Urothelium cell line (cell line): ENCODE measurements at regions not wholly inside any gene's neighbourhood (a gene's known extent, or its start where the extent isn't known, plus 50 kb on each side); places are given as distances from the start of the nearest gene placed in this dataset.

Experiments
- DNase-seq: peaks from one replicate; pipeline ENCODE4 v3.0.0; 2011; ENCODE audit warnings: low spot score, mixed read lengths
- FAIRE-seq: peaks from 2 replicates; lab custom pipeline; 2011; peaks lifted over from hg19 to GRCh38; lab: Jason Lieb, UNC

DNA sequence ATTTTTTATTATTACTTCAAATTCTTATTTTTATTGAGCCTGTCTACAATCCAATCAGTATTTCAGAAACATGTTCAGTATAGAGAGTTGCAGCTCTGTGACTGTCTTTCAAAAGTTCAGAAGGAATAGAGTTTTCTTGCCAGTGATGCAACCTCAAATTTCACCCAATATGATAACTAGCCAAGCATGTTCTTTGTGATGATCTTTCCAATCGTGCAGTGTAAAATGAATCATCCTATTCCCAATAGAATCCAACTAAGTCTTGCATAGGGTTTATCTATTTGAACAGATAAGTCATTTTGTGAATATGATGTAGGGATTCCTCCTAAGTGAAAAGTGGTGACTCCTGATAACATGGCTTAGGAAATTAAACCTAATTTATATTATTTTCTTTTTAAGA is 937.8 kb downstream of the KCNJ2 start:
- DNase-seq (no peak), FAIRE-seq (peak; percentile 62)

DNA sequence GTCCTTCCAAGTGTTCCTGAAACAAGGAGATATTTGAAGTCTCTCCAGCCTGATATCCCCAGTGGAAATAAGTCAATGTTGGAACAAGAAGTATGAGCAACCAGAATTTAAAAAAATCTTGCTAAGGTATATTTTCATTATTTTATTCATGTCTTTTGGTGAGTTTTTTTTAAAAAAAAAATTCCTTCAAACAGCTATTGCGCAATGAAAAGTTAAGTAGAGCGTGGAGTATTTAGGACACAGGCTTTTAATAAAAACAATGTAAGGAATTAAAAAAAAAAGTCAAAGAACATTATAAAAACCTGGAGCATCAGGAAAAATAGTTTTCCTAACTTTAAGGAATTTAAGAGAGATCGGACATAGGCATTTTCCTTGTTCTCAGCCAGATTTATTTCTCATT is 940.4 kb downstream of the KCNJ2 start:
- FAIRE-seq, result no peak
- no peak for DNase-seq

DNA sequence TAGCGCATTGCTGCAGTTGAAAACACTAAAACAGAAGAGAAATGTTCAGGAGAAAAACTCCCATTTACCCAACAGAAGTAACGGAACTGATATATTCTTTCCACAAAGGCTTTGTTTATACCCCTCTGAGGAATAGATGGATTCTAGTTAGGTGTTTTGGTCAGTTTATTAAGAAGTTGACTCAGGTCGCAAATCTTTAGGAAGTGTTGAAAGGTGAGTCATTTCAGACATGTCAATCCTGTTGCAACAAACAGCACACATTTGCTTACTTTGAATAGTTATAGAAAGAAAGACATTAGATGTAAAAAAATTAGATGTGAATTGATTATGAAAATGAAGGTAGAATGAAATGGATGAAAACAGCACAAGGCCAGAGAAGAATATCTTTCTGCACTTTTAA is 941.0 kb downstream of the KCNJ2 start:
- DNase-seq, result peak; percentile 40
- peak; percentile 9 for FAIRE-seq

DNA sequence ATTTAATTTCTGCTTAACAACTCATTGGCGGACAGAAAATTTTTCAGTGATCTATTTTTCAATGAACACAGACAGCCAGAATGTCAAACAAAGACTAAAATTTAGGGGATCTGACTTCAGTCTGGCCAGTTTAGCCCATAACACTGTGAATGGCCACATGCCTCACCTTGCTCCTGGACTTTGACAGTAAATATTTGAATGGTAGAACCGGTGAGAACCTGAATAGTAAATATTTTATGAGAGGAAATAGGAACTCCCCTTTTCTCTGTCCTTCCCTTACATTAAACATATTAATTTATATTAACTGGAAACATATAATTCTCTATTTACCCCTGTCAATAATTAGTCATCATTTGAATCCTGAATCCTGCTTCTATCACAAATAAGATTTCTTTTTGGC is 942.1 kb downstream of the KCNJ2 start:
- DNase-seq, result no peak
- FAIRE-seq, result no peak

DNA sequence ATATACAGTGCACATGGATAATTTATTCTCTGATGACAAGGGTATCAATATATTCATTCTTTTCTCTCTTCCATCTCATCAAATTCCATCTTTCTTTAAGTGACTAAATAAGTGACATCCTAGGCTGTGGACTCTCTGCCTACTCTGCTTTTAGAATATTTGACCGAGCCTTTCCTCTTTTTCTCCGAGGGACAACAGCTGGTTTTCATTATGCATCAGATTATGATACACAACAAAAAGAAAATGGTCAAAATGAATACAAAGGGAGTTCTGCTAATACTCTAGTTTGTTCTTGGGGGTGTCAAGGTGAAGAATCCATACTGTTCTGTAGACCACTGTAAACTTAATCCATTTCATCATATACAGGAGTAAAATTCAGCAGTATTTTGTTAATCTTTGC is 942.6 kb downstream of the KCNJ2 start:
- FAIRE-seq, result no peak
- DNase-seq, result no peak

DNA sequence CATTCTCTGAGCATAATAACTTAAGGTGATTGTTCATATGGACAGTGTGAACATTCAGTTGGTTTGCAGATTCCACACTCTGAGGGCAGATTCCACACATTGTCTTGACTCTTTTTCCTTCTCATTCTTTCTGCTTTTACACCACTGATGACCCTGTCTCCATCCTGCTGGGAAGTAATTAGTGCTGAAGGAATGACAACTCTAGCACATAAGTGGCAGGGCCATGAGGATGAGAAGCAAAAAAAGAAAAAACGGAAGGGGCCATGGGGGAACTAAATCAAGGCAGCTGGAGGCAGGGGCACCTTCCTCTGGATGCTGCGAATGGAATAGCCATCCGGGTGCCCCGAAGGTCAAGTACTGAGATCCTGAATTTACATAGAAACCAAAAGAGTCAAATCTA is 944.0 kb downstream of the KCNJ2 start:
- DNase-seq (no peak), FAIRE-seq (peak; percentile 74)

DNA sequence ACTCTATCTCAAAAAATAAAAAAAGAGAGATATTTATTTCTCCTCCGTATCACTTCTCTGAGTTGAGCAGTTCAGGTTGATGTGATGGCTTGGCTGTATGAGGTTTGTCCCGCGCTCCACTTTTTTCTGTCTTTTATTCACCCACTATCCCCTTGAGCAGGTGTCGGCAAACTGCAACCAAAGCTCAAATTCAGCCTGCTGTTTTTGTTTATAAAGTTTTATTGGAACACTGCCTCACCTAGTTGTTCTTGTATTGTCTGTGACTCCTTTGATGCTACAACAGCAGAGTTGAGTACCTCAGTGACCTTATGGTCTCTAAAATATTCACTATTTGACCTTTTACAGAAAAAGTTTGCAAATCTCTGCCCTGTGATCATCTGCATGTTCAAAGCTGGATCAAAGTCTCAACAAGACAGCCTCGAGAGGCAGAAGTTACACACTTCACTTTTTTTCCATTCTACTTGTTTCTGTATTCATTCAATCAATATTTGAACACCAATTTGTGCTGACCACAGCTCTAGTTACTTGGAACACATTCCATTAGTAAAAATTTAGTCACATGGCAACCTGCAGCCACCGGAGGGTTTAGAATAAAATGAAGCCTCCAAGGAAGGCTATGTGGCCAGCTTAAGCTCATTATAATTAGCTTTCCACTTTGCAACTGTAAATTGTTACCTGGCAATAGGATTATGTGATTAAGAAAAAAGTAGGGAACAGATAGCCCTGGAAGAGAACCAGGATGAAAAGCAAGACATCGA is 945.8 kb downstream of the KCNJ2 start:
- FAIRE-seq, result peak; percentile 50
- no peak for DNase-seq

DNA sequence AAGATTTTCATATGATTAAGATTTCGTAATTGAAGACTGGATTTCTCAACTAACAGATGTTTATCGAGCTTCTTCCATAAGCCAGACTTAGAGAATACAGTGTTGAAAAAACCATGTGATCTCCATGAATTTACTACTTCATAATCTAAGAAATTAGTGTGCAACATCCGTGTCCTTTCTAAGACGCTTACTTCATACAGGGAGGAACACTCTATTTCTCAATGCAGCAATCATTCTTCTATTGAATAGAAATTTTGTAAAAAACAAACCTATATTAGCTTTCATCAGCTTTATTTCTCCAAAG is 946.3 kb downstream of the KCNJ2 start:
- DNase-seq (no peak), FAIRE-seq (no peak)

DNA sequence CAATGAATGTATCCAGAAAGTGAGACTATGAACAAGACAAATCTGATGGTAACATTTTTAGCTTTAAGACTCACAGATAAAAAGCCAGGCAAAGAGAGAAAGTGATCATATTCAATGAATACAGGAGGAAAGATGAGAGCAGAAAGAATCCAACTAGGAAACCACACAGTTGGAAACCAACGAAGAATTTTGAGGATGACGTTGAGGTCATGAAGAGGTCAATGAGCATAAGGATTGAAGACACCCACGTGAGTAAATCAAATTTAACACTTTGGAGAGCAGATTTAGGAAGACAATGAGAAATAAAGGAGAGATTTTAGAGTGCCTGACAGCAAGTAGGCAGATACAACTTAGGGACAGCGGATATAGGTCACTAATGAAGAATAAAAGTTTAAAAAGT is 948.1 kb downstream of the KCNJ2 start:
- no peak for FAIRE-seq
- no peak for DNase-seq

DNA sequence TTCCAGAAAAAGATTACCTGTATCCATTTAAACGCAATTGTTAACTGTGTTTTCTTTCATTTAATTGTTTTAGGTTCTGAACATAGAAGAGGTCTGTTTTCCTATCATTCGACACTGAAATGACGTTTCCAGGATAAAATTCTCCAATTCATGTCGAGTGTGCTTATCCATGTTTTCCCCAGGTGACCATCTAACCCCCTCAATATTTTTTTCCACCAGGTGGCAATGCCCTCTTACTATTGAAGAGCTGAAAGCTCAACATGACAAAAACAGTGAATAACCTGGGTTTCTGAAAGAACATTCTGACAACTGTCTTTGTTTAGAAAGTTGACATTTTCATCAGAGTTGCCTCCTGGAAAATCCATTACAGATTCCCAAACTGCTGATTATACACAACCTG is 948.7 kb downstream of the KCNJ2 start:
- DNase-seq (peak; percentile 38), FAIRE-seq (no peak)

DNA sequence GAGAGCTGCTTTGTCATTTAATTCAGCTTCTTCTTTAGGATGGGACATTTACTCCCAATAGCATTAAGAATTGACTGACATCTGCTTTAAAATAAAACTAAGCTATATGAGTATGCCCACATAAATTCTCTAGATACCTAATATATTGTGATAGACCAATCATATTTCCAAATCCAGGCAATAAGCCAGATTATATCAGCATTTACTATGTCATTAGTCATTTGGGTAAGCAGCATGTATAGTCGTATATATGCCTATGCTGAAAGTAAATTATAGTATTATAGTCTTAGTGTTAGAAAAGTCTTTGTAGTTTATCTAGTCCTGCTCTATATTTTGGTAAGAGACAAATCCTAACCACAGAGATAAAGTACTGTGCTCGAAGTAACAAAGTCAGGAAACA is 958.1 kb downstream of the KCNJ2 start:
- FAIRE-seq, result no peak
- DNase-seq, result no peak

DNA sequence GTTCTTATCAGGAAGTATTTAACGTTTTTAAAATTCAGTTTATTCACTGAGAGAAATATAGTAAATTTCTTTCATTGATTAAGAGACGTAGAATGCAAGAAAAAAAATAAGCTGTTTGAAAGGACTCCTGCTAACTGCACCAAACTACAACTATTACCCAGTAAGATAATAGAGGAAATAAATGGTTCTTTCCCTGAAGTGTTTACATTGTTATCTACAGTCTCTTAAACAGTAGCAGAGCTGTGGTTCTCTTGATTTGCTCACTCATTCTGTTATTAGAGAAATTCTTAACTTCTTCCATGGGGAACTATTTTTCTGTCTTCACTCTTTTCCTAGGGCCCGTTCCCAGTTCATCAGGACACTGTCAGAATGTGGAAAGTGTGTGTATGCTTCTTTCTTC is 973.0 kb downstream of the KCNJ2 start:
- DNase-seq, result no peak

DNA sequence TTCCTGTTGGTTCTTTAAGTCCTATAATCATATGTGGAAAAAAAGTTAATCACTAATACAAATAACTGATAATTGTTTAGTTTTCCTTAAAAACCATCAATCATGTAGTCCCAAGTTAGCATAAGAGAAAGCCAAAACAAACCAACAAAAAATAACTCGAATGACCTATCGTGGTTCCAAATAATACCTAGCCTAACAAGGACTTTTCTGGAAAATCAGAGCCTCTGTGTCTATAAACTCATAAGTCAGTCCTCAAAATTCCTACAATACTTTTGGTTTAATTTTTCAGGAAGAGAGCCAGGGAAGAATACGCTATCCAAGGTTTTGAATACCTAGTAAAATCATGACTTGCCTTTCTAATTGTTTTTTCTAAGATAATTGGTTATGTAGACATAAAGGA is 975.3 kb upstream of the SOX9 start:
- no peak for DNase-seq
- FAIRE-seq, result no peak

More for the DNA sequence above, 973.0 kb downstream of the KCNJ2 start:
- no peak for FAIRE-seq

DNA sequence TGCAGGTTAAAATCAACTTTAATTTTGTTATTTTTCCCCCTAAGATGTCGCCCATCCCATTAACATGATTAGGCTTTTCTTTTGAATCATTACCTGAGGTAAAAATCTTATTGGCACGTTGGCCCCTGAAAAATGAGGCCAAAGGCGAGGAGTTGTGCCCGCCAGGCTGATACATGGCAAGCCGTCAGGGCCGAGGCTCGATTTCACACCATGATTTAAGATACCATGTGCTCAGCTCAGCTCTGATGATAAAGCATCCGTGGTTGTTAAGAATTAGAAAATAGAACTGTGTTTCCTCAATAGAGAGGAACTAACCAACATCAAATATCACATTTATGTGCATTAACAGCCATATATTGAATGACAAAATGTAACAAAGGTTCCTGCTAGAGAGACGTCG is 972.9 kb upstream of the SOX9 start:
- no peak for DNase-seq

DNA sequence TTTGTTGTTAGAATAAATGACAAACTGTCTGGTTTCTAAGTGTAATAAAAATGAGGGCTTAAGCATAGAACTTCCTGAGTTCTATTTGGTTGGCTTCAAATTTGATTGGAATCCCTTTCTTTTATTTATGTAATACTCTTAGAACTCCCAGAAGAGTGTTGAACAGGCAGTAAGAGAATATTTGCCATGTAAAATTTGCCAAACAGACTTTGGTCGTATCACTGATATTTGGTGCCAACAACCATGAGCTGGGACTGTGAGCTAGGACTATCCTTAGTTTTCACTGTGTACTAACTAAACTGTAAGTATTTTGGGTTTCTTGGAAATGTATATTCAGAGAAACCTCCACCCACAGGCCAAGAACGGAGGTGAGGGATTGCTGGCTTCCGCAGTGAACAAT is 971.2 kb upstream of the SOX9 start:
- FAIRE-seq (no peak), DNase-seq (no peak)

More for the DNA sequence above, 972.9 kb upstream of the SOX9 start:
- FAIRE-seq, result peak; percentile 27

DNA sequence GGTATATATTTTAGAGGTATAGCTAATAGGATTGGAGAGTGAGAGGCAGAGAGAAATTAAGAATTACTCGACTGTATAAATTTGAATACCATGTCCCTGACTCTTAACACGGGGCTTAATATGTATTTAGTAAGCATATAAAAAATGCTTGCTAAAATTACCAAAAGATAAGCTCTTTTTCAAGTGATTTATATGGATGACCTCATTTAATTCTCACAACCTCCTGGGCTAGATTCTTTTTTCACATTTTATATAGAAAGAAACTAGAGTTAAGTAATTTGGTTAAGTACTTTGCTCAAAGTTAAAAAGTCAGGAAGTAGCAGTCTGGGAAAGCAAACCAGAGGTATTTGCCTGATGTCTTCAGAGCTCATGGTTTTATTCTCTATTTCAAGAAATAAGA is 963.5 kb upstream of the SOX9 start:
- no peak for FAIRE-seq
- no peak for DNase-seq

DNA sequence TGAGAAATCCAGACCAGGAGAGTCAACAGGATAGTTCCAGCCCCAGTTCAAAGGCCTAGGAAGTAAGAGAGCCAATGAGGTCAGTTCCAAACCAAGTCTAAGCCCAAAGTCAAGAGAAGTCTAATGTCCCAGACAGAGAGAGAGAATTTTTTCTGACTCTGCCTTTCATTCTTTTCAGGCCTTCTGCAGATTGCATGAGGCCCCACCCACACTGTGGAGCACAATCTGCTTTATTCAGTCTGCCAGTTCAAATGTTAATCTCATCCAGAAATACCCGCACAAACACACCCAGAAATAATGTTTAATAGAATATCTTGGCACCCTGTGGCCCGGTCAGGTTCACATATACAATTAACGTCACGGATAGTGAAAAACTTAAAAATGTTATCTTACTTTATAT is 962.4 kb upstream of the SOX9 start:
- no peak for FAIRE-seq

DNA sequence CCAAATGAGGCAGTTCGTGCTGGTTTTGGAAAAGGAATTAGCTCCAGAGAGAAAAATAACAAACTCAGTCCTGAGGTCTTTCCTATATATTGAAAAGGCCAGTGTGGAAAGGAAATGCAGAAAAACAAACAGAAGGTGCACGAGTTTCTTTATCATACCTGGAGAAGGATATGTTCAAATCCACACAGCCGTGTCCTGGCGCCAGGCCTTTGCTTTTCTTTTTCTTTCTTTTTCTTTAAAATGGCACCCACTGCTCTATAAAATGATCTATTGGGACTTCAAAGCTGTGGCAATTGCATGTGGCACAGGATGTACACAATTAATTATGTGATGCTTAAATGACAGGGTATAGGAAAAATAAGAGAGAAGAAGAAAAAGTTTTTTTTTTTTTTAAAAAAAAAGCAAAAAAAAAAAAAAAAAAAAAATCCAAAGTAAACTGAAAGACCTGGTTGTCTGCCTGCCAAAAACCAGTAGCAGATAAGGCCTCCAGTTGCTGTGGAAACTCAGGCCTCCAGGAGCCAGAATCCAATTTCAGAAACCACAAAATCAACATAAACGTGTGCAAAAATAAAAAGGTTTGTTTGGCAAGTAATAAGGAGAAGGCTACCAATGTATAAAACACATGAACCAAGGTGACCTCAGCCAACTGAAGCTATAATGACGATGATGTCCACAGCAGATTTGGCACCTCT is 957.6 kb upstream of the SOX9 start:
- peak; percentile 37 for FAIRE-seq
- DNase-seq, result peak; percentile 58

More for the DNA sequence above, 962.4 kb upstream of the SOX9 start:
- DNase-seq, result no peak

DNA sequence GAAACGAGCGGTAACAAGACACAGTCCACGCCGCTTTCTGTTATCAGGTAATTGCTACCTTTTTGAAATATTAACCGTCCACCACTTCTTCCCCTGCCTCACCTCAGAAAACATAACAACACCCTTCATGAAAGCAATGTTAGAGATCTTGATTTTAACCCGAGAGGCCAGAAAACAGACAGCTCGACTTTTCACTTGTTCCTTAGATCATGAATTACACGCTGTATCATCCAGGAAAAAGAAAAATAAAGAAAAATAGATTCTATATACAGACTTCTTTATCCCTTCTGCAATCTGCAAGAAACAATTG is 957.1 kb upstream of the SOX9 start:
- FAIRE-seq (no peak), DNase-seq (no peak)

DNA sequence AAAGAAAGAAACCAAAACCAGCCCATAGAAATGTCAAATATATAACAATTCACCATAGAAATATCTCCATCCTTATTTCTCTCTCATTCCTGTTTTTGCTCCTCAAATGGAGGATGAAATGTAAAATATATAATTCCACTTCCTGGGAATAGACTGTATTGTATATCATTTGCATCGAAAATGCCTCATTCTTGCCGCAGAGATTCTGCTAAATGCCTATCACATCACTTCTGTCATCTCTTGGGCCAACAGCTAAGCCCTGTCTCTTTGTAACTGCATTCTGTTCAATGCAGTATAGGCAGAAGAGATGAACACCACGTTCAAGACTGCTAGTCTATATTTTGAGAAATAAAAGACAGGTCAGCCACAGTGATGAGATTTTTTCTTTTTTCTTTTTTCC is 956.3 kb upstream of the SOX9 start:
- FAIRE-seq (no peak), DNase-seq (no peak)

DNA sequence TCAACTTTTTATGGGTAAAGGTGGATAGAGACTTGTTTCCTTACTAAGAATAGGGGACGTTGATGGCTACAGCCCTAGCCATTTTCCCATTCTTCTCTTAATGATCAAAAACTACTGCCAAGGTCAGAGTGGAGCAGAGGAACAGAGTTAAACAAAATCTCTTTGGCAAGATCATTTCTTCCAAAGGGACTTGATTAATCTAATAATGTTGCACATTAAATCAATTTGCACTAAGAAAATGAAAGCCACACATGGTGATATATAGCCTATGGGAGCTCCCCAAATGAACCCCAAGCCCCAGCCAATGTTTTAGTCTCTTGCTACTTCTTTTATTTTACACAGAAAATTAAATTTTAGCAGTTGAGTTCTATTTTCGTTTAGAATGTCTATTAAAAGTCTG is 954.5 kb upstream of the SOX9 start:
- FAIRE-seq, result no peak

DNA sequence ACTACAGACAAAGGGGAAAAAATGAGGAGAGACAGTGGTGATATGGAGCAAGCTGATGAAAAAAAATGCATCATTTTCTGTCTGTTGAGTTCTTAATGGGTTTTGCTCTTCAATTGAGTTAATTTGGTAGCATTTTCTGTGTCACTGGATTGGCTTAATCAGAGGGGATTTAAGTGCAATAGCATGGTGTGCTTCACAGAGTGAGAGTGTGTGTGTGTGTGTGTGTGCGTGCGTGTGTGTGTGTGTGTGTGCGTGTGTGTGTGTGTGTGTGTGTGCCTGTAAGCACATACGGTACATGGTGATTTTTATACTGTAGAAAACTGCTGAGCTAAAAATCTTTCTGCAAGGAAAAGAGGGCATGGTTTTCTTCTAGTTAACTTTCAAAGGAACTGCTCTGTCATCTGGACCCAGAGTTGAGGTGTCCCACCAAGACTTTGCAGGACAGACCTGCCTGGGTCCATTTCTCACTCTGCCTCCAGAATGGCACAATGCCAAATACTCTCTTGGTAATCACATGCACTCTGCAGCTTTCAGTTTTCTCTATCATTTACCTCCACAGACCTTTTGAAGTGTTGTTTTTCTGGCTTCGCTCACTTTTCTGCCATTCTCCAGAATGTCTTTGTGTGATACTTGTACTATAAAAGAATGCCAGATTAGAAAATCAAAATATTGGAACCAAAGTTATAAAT is 952.6 kb upstream of the SOX9 start:
- DNase-seq (no peak), FAIRE-seq (peak; percentile 95)

More for the DNA sequence above, 954.5 kb upstream of the SOX9 start:
- no peak for DNase-seq
